GM10266 (cell line): ENCODE measurements at regions not wholly inside any gene's neighbourhood (a gene's known extent, or its start where the extent isn't known, plus 50 kb on each side); places are given as distances from the start of the nearest gene placed in this dataset.
A peak's percentile ranks its signal among the peaks of the same experiment; 100 is the strongest.

Source experiments
- DNase-seq: peaks from one replicate; pipeline ENCODE4 v3.0.0; 2012; ENCODE audit errors: extremely low spot score
- TF ChIP-seq, protein P1 (sequence below): IDR thresholded peaks from 2 replicates; pipeline ENCODE4 v1.5.1; 2012; ENCODE audit warnings: mild to moderate bottlenecking, low read depth; ENCODE audit not compliant: control insufficient read depth, insufficient read depth; ENCODE audit errors: missing control alignments

DNA sequence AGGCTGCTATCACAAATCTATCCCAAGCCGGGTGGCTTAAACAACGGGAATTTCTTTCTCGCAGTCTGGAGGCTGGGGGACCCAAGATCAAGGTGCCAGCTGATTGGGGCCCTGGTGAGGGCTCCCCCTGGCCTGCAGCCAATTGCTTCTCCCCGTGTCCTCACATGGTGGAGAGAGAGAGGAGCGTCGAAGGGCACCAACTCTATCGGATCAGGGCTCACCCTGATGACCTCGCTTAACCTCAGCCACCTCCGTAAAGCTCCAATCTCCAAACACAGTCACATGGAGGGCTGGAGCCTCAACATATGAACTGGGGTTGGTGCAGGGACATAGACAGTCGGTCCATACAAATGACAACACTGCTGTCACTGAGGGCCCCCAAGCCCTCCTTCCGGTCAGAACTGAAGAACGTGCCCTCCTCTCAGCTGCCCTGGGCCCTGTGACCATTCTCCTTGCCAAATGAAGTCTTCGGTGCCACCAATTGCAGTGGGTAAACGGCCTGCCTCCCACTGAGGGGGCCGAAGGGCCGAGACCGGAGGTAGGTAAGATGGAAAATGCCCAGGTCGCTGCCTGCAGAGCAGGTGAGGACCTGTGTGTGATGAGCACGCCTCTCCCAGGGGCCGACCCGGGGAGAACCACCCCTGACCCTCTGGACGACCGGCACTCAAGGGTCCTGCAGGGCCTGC is 211.0 kb downstream of the TOMM20 start:
- no peak for DNase-seq
- TF ChIP-seq, protein P1, sequence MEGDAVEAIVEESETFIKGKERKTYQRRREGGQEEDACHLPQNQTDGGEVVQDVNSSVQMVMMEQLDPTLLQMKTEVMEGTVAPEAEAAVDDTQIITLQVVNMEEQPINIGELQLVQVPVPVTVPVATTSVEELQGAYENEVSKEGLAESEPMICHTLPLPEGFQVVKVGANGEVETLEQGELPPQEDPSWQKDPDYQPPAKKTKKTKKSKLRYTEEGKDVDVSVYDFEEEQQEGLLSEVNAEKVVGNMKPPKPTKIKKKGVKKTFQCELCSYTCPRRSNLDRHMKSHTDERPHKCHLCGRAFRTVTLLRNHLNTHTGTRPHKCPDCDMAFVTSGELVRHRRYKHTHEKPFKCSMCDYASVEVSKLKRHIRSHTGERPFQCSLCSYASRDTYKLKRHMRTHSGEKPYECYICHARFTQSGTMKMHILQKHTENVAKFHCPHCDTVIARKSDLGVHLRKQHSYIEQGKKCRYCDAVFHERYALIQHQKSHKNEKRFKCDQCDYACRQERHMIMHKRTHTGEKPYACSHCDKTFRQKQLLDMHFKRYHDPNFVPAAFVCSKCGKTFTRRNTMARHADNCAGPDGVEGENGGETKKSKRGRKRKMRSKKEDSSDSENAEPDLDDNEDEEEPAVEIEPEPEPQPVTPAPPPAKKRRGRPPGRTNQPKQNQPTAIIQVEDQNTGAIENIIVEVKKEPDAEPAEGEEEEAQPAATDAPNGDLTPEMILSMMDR = no peak

DNA sequence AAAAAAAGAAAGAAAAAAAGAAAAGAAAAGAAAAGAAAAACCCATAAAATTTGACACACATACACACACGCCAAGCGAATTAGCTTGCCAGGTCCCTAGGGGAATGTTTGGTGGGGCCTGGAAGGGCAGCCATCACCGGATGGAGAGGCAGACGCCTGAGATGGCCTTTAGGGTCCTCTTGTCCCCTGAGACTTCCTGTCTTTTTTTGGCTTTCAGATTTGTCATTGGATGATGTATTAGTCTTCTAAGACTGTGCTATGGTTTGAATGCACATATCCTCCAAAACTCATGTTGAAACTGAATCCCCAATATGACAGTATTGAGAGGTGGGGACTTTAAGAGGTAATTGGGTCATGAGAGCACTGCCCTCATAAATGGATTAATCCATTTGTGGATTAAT is 211.8 kb downstream of the TOMM20 start:
- peak; percentile 19 for DNase-seq
- TF ChIP-seq, protein P1 = no peak

DNA sequence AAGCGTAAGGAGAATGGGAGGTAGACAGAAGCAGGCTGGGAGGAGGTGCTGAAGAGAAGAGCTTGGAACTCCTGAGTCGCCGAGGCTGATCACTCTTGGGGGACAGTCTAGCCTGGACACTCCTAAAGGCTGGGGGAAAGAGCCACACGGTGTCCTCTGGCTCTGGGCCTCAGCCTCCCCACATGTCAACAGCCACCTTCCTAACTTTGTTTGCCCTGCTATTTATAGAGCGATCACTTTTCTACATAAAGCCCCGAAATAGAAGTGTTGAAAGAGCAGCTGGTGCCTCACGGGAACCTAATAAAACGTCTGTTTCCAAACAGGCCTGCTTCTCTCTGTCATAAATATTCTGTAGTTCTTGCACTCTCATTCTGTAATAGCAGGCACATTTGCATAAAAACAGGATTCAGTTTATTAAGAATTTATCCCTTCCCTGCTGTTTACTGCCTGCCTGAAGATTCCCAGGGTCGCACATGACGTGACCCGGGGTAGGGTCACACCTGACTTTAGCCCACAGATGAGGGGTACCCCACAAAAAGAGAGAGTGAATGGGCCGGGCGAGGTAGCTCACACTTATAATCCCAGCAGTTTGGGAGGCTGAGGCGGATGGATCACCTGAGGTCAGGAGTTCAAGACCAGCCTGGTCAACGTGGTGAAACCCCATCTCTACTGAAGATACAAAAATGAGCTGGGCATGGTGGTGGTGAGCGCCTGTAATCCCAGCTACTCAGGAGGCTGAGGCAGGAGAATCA is 212.5 kb downstream of the TOMM20 start:
- TF ChIP-seq, protein P1 = no peak
- DNase-seq = no peak

DNA sequence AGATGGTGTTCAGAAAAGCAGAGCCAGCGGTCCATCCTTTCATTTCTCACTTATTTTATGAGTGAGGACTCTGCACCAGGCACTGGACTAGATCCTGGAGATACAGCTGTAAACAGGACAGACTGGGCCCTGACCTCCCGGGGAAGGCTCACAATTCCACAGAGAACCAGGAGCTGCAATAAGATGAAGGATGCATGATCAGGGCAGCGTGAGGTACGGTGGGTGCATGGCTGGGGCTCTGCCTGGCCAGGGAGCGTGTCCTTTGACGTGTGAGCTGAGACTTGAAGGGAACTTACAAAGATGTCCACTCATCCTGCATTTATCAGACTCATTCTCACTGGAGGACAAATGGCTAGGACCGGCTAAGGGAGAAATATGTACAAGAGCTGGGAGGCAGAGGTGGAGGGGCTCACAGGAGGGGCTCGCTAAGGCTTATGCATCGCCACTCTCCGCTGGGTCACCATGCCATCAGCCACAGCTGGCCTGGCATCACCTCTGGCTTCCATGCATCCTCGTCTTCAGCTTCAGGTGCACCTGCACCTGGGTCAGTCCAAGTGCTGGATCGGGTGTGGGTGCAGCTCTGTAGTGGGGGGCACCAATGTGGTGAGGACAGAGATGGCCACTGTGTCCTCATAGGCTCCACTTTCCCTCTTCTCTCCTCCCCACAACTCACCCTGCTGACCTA is 213.9 kb downstream of the TOMM20 start:
- DNase-seq = no peak
- TF ChIP-seq, protein P1 = no peak

DNA sequence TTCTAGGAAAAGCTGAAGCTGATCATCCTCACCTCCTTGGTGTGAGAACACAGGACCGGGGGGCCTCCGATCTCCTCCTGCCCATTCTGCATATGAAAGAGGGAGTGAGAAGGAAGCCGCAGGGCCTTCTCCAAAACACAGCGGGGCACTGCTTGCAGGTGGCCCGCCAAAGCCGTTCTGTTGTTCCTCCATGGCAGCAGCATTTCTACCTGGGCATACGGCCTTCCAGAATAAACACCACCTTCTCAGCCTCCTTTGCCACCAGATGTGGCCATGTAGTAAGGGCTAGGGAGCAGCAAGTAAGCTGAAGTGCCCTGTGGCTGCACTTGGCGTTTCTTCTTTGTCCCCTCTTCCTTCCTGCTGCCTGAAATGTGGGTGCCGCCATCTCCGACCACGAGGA is 214.9 kb downstream of the TOMM20 start:
- TF ChIP-seq, protein P1 = no peak
- DNase-seq = no peak

DNA sequence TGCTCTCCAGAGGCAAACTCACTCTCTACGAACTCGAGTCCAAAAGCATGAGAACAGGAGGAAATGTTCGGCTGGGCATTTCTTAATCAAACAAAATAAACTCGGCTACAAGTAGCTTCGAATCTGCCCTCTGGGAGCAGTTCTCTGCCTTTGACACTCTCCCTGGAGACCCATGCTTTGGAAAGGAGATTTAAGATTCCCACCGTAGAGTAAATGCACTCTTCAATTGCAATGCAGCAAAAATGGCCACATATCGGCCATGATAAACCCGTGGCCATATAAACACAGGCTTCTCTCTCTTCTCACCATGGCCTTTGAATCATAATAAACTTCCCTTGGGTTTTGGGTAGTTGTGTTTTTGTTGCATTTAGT is 215.4 kb downstream of the TOMM20 start:
- TF ChIP-seq, protein P1 = no peak

More for the DNA sequence above, 215.4 kb downstream of the TOMM20 start:
- no peak for DNase-seq
